ENCODE measurements at regions not wholly inside any gene's neighbourhood (a gene's known extent, or its start where the extent isn't known, plus 50 kb on each side); places are given as distances from the start of the nearest gene placed in this dataset.
A peak's percentile ranks its signal among the peaks of the same experiment; 100 is the strongest.

GRCh38 chr6:109315341-109316110 is 66.7 kb downstream of the CD164 start:
- no peak for DNase-seq (ENCODE audit: low read depth in 1 of 2, low spot score in 1 of 2)

GRCh38 chr6:109314313-109314712 is 68.0 kb downstream of the CD164 start:
- no peak for DNase-seq (ENCODE audit: low read depth in 1 of 2, low spot score in 1 of 2)

- DNase-seq (ENCODE audit: low read depth in 1 of 2, low spot score in 1 of 2) = no peak
These were observed 69.1 kb downstream of the CD164 start for GRCh38 chr6:109313139-109313538.

GRCh38 chr6:109311471-109311870 is 70.8 kb downstream of the CD164 start:
- DNase-seq (ENCODE audit: low read depth in 1 of 2, low spot score in 1 of 2) = no peak

GRCh38 chr6:109309917-109310316 is 72.3 kb downstream of the CD164 start:
- DNase-seq (ENCODE audit: low read depth in 1 of 2, low spot score in 1 of 2) = no peak

GRCh38 chr6:109308018-109308492 is 74.2 kb downstream of the CD164 start:
- peak in 1 of 2 donors; percentile 32 for DNase-seq (ENCODE audit: low read depth in 1 of 2, low spot score in 1 of 2)

- no peak for DNase-seq (ENCODE audit: low read depth in 1 of 2, low spot score in 1 of 2)
These were observed 75.5 kb downstream of the CD164 start for GRCh38 chr6:109306733-109307132.

GRCh38 chr6:109305028-109305427 is 77.2 kb downstream of the CD164 start:
- DNase-seq (ENCODE audit: low read depth in 1 of 2, low spot score in 1 of 2) = no peak

- no peak for DNase-seq (ENCODE audit: low read depth in 1 of 2, low spot score in 1 of 2)
These were observed 77.8 kb downstream of the CD164 start for GRCh38 chr6:109304284-109305015.

- no peak for DNase-seq (ENCODE audit: low read depth in 1 of 2, low spot score in 1 of 2)
These were observed 78.5 kb downstream of the CD164 start for GRCh38 chr6:109303640-109304283.

- DNase-seq (ENCODE audit: low read depth in 1 of 2, low spot score in 1 of 2) = no peak
These were observed 79.1 kb downstream of the CD164 start for GRCh38 chr6:109303164-109303563.

- no peak for DNase-seq (ENCODE audit: low read depth in 1 of 2, low spot score in 1 of 2)
These were observed 80.1 kb downstream of the CD164 start for GRCh38 chr6:109302176-109302575.

- DNase-seq (ENCODE audit: low read depth in 1 of 2, low spot score in 1 of 2) = no peak
These were observed 80.8 kb downstream of the CD164 start for GRCh38 chr6:109301418-109301817.

GRCh38 chr6:109300874-109301273 is 81.4 kb downstream of the CD164 start:
- DNase-seq (ENCODE audit: low read depth in 1 of 2, low spot score in 1 of 2) = no peak

- no peak for DNase-seq (ENCODE audit: low read depth in 1 of 2, low spot score in 1 of 2)
These were observed 82.3 kb downstream of the CD164 start for GRCh38 chr6:109299776-109300564.

GRCh38 chr6:109299265-109299607 is 83.0 kb downstream of the CD164 start:
- DNase-seq (ENCODE audit: low read depth in 1 of 2, low spot score in 1 of 2) = no peak

- DNase-seq (ENCODE audit: low read depth in 1 of 2, low spot score in 1 of 2) = no peak
These were observed 83.5 kb downstream of the CD164 start for GRCh38 chr6:109298605-109299264.

- DNase-seq (ENCODE audit: low read depth in 1 of 2, low spot score in 1 of 2) = no peak
These were observed 84.7 kb downstream of the CD164 start for GRCh38 chr6:109297406-109298110.

GRCh38 chr6:109296971-109297372 is 85.3 kb downstream of the CD164 start:
- no peak for DNase-seq (ENCODE audit: low read depth in 1 of 2, low spot score in 1 of 2)

- no peak for DNase-seq (ENCODE audit: low read depth in 1 of 2, low spot score in 1 of 2)
These were observed 85.8 kb downstream of the CD164 start for GRCh38 chr6:109296452-109296851.
